AG04449 (cell line): ENCODE measurements at regions not wholly inside any gene's neighbourhood (a gene's known extent, or its start where the extent isn't known, plus 50 kb on each side); places are given as distances from the start of the nearest gene placed in this dataset.

Experiments
- CTCF ChIA-PET: fragments of 350-600 bp; formaldehyde crosslinking; extraction: SDS; loops from one replicate; lab custom pipeline; 2021; ENCODE audit warnings: antibody characterized with exemption; lab: Yijun Ruan, JAX
- POLR2A ChIA-PET: fragments of 400-600, 350-600 bp; formaldehyde crosslinking; extraction: SDS; loops from one replicate; lab custom pipeline; 2020; ENCODE audit warnings: antibody characterized with exemption, inconsistent platforms; lab: Yijun Ruan, JAX
- DNase-seq: peaks from one replicate; pipeline ENCODE4 v3.0.0-alpha.2; 2010; ENCODE audit warnings: low read depth, low spot score
- H3K4me3 ChIP-seq: 2 replicates; pipeline ENCODE4 v1.5.1; 2011; ENCODE audit warnings: low read depth, mild to moderate bottlenecking, control low read depth, low read length
- CTCF ChIP-seq: IDR thresholded peaks from one replicate; pipeline ENCODE4 v1.5.1; 2011; ENCODE audit warnings: mild to moderate bottlenecking, moderate library complexity, low read length, control low read depth, inconsistent platforms; ENCODE audit not compliant: insufficient read depth; ENCODE audit errors: missing control alignments

GRCh38 chr2:2639251-2640139 is 308.4 kb upstream of the MYT1L start:
- H3K4me3 ChIP-seq = no peak overlapping the region
- no peak for DNase-seq
- ChIA-PET POLR2A (no interaction called here), CTCF (no interaction called here)
- TF ChIP-seq CTCF = no peak

GRCh38 chr2:2638547-2639220 is 307.6 kb upstream of the MYT1L start:
- H3K4me3 ChIP-seq = no peak overlapping the region
- CTCF ChIA-PET = no interaction called here
- no peak for TF ChIP-seq CTCF
- DNase-seq = no peak
- POLR2A ChIA-PET = no interaction called here

GRCh38 chr2:2636813-2637212 is 305.7 kb upstream of the MYT1L start:
- ChIA-PET CTCF (no interaction called here), POLR2A (no interaction called here)
- DNase-seq = no peak
- no peak for TF ChIP-seq CTCF
- no peak overlapping the region for H3K4me3 ChIP-seq

- DNase-seq = no peak
- TF ChIP-seq CTCF = no peak
- no peak overlapping the region for H3K4me3 ChIP-seq
- CTCF ChIA-PET = no interaction called here
- POLR2A ChIA-PET = no interaction called here
Observed at GRCh38 chr2:2635025-2635528, 304.0 kb upstream of the MYT1L start.

DNA sequence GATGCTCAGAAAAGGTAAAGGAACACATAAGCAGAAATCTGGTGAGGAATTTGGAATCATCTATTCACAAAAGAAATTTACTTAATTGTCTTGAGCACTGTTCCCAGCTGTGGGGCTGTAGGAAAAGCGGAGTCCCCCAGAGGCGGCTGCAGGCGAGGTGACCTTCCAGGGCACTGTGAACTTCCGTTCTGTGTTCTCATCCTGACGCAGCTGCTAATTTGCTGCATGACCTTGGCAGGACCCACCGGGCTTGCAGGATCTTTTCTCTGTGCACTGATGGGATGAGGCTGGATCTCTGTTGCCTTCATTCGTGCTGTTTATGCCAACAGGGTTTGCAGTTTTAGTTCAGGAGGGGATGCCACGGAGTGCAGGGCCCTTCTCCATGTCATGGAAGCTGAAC is 301.9 kb upstream of the MYT1L start:
- no peak overlapping the region for H3K4me3 ChIP-seq
- ChIA-PET CTCF (no interaction called here), POLR2A (no interaction called here)
- no peak for TF ChIP-seq CTCF
- no peak for DNase-seq

DNA sequence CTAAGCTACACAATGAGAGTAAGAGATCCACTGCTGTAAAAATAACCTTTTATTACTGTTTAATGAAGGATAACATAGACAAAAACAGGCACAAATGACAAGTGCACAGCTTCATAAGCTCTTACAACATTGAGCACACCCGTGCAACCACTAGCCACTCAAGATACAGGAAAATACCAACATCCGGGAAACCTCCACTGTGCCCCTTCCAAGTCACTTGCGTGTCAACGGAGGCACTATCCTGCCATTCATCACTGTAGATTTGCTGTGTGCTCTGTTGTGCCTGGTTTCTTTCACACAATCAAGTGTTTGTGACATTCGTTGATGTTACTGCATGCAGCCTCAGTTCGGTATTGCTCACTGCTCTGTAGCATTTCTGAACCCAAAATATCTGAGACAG is 292.9 kb upstream of the MYT1L start:
- no peak for TF ChIP-seq CTCF
- ChIA-PET POLR2A (no interaction called here), CTCF (no interaction called here)
- no peak overlapping the region for H3K4me3 ChIP-seq
- no peak for DNase-seq
